Peyer's patch (tissue), 4 donors: ENCODE measurements at regions not wholly inside any gene's neighbourhood (a gene's known extent, or its start where the extent isn't known, plus 50 kb on each side); places are given as distances from the start of the nearest gene placed in this dataset.

Source experiments
- DNase-seq, 3 donors: peaks; one replicate each; pipeline ENCODE4 v3.0.0-alpha.2; 2017 to 2019
- H3K27ac ChIP-seq, 4 donors: fragments of 200-600 bp; sonication (generic); one replicate each; pipeline ENCODE4 v1.5.1; 2016 to 2019
- H3K27me3 ChIP-seq, 2 donors: fragments of 200-600 bp; sonication (generic); one replicate each; pipeline ENCODE4 v1.5.1; 2019
- H3K36me3 ChIP-seq, 3 donors: fragments of 200-600 bp; sonication (generic); one replicate each; pipeline ENCODE4 v1.5.1; 2016 to 2019
- H3K4me1 ChIP-seq, 4 donors: fragments of 200-600 bp; sonication (generic); one replicate each; pipeline ENCODE4 v1.5.1; 2016 to 2019
- H3K4me3 ChIP-seq, 4 donors: fragments of 200-600 bp; sonication (generic); 1 replicate in 3 of 4; 2 replicates in 1 of 4; pipeline ENCODE4 v1.5.1; 2016 to 2019; ENCODE audit warnings: mild to moderate bottlenecking in 1 of 4
- H3K9me3 ChIP-seq, 4 donors: fragments of 200-600 bp; sonication (generic); one replicate each; pipeline ENCODE4 v1.5.1; 2016 to 2019; ENCODE audit warnings: mild to moderate bottlenecking in 1 of 4
- CTCF ChIP-seq, 6 experiments: fragments of 450-650 bp in 4 of 6; fragments of 200-600 bp in 2 of 6; sonication (generic) in 1 of 6; IDR thresholded peaks; one replicate each; pipeline ENCODE4 v1.5.1; 2017 to 2019; ENCODE audit warnings: antibody characterized with exemption in 6 of 6, mild to moderate bottlenecking in 3 of 6, moderate library complexity in 1 of 6
- POLR2A ChIP-seq, 2 donors: fragments of 450-650 bp; IDR thresholded peaks; one replicate each; pipeline ENCODE4 v1.5.1; 2017; ENCODE audit warnings: antibody characterized with exemption in 2 of 2, mild to moderate bottlenecking in 2 of 2, moderate library complexity in 2 of 2

- no peak for TF ChIP-seq CTCF (IDR thresholded peaks at IDR 0.05)
- TF ChIP-seq POLR2A (IDR thresholded peaks at IDR 0.05), result no peak
- H3K4me3 ChIP-seq, result no peak overlapping the region
- no peaks in the 10 kb centered on the region for H3K9me3 ChIP-seq
- H3K27me3 ChIP-seq, result no peaks in the 10 kb centered on the region
- no peak for DNase-seq
- no peaks in the 10 kb centered on the region for H3K4me1 ChIP-seq
- no peaks in the 10 kb centered on the region for H3K36me3 ChIP-seq
- no peak overlapping the region for H3K27ac ChIP-seq
These were observed 83.8 kb upstream of the FOXQ1 start for GRCh38 chr6:1227935-1228753.

GRCh38 chr6:1227600-1227934, 84.3 kb upstream of the FOXQ1 start:
- DNase-seq, result no peak
- Histone ChIP-seq H3K27ac (no peak overlapping the region), H3K4me1 (no peaks in the 10 kb centered on the region), H3K27me3 (no peaks in the 10 kb centered on the region), H3K36me3 (no peaks in the 10 kb centered on the region), H3K4me3 (no peak overlapping the region), H3K9me3 (no peaks in the 10 kb centered on the region)
- no peak for TF ChIP-seq CTCF (IDR thresholded peaks at IDR 0.05)
- no peak for TF ChIP-seq POLR2A (IDR thresholded peaks at IDR 0.05)

GRCh38 chr6:1226277-1227099, 85.4 kb upstream of the FOXQ1 start:
- no peak overlapping the region for H3K27ac ChIP-seq
- H3K4me3 ChIP-seq, result no peak overlapping the region
- no peak for TF ChIP-seq CTCF (IDR thresholded peaks at IDR 0.05)
- no peak for TF ChIP-seq POLR2A (IDR thresholded peaks at IDR 0.05)
- no peaks in the 10 kb centered on the region for H3K9me3 ChIP-seq
- H3K4me1 ChIP-seq, result no peaks in the 10 kb centered on the region
- H3K27me3 ChIP-seq, result no peaks in the 10 kb centered on the region
- no peaks in the 10 kb centered on the region for H3K36me3 ChIP-seq
- DNase-seq, result no peak

- TF ChIP-seq POLR2A (IDR thresholded peaks at IDR 0.05) (no peak), CTCF (IDR thresholded peaks at IDR 0.05) (no peak)
- no peak for DNase-seq
- Histone ChIP-seq H3K27ac (no peak overlapping the region), H3K4me1 (no peaks in the 10 kb centered on the region), H3K9me3 (no peaks in the 10 kb centered on the region), H3K27me3 (no peaks in the 10 kb centered on the region), H3K36me3 (no peaks in the 10 kb centered on the region), H3K4me3 (no peak overlapping the region)
These were observed 87.4 kb upstream of the FOXQ1 start for GRCh38 chr6:1224514-1224913.

- Histone ChIP-seq H3K9me3 (no peaks in the 10 kb centered on the region), H3K27me3 (no peaks in the 10 kb centered on the region), H3K4me1 (no peaks in the 10 kb centered on the region), H3K36me3 (no peaks in the 10 kb centered on the region), H3K27ac (no peak overlapping the region), H3K4me3 (no peak overlapping the region)
- no peak for TF ChIP-seq CTCF (IDR thresholded peaks at IDR 0.05)
- TF ChIP-seq POLR2A (IDR thresholded peaks at IDR 0.05), result no peak
- DNase-seq, result no peak
These were observed 88.9 kb upstream of the FOXQ1 start for GRCh38 chr6:1222728-1223595.
